PC-3 (cell line): ENCODE measurements at regions not wholly inside any gene's neighbourhood (a gene's known extent, or its start where the extent isn't known, plus 50 kb on each side); places are given as distances from the start of the nearest gene placed in this dataset.

Source experiments
- ATAC-seq: fragments of 200-7000 bp; cut with Tn5 transposase; 2 replicates; pipeline ENCODE4 v1.9.1; 2020; ENCODE audit warnings: mild to moderate bottlenecking, moderate library complexity
- BruUV-seq: library from RNA; stranded (reverse); fragments of 400-500 nt; replicated peaks from 2 replicates; lab custom pipeline; 2021; lab: Mats Ljungman, UMichigan
- CTCF ChIA-PET: fragments of 300-600 bp; sonication (Branson Sonifier 250); formaldehyde crosslinking; loops from one replicate; lab custom pipeline; 2022; ENCODE audit warnings: antibody characterized with exemption; lab: Charles Lee
- POLR2A ChIA-PET: fragments of 300-600 bp; sonication (Branson Sonifier 250); formaldehyde crosslinking; loops from one replicate; lab custom pipeline; 2022; ENCODE audit warnings: antibody characterized with exemption; ENCODE audit not compliant: unreplicated experiment; lab: Charles Lee
- DNase-seq: peaks from one replicate; pipeline ENCODE4 v3.0.0-alpha.2; 2015
- H2AFZ ChIP-seq: fragments of 300-600 bp; sonication (generic); 2 replicates; pipeline ENCODE4 v1.6.0; 2016; ENCODE audit warnings: antibody characterized with exemption, low read length
- H3F3A ChIP-seq: fragments of 300-600 bp; sonication (generic); one replicate; pipeline ENCODE4 v1.6.0; 2017; ENCODE audit warnings: antibody characterized with exemption, low read length, control low read depth, mild to moderate bottlenecking; ENCODE audit not compliant: unreplicated experiment
- H3K27ac ChIP-seq: fragments of 300-600 bp; sonication (generic); 2 replicates; pipeline ENCODE4 v1.5.1; 2016; ENCODE audit warnings: mild to moderate bottlenecking, low read length
- H3K27me3 ChIP-seq: fragments of 300-600 bp; sonication (generic); 2 replicates; pipeline ENCODE4 v1.6.1; 2016; ENCODE audit warnings: low read length, mixed read lengths
- H3K36me3 ChIP-seq: fragments of 300-600 bp; sonication (generic); 2 replicates; pipeline ENCODE4 v1.6.1; 2016; ENCODE audit warnings: low read depth, mixed run types, low read length, mixed read lengths
- H3K4me1 ChIP-seq: fragments of 300-600 bp; sonication (generic); 2 replicates; pipeline ENCODE4 v1.5.1; 2016; ENCODE audit warnings: low read length; ENCODE audit not compliant: insufficient read depth
- H3K4me2 ChIP-seq: fragments of 300-600 bp; sonication (generic); 2 replicates; pipeline ENCODE4 v1.6.0; 2016; ENCODE audit warnings: low read length
- H3K4me3 ChIP-seq: fragments of 300-600 bp; sonication (generic); 2 replicates; pipeline ENCODE4 v1.5.1; 2016; ENCODE audit warnings: mild to moderate bottlenecking, low read length, mixed read lengths
- H3K79me2 ChIP-seq: fragments of 300-600 bp; sonication (generic); 2 replicates; pipeline ENCODE4 v1.6.1; 2017; ENCODE audit warnings: low read length, mixed read lengths
- H3K9ac ChIP-seq: fragments of 300-600 bp; sonication (generic); 2 replicates; pipeline ENCODE4 v1.6.0; 2016; ENCODE audit warnings: mild to moderate bottlenecking, low read length
- H3K9me2 ChIP-seq: fragments of 300-600 bp; sonication (generic); replicated peaks from 2 replicates; pipeline ENCODE4 v1.6.1; 2016; ENCODE audit warnings: mixed run types, low read length, mixed read lengths
- H3K9me3 ChIP-seq: fragments of 300-600 bp; sonication (generic); 2 replicates; pipeline ENCODE4 v1.6.1; 2016; ENCODE audit warnings: low read length, mixed read lengths
- H4K20me1 ChIP-seq: fragments of 300-600 bp; sonication (generic); 2 replicates; pipeline ENCODE4 v1.6.1; 2016; ENCODE audit warnings: low read length, mixed read lengths
- EZH2 ChIP-seq: fragments of 300-600 bp; sonication (generic); IDR thresholded peaks from one replicate; pipeline ENCODE4 v1.6.1; 2017; ENCODE audit warnings: antibody characterized with exemption, mild to moderate bottlenecking, low read length; ENCODE audit not compliant: unreplicated experiment
- EZH2phosphoT487 ChIP-seq: fragments of 300-600 bp; sonication (generic); IDR thresholded peaks from 2 replicates; pipeline ENCODE4 v1.6.1; 2018; ENCODE audit warnings: mild to moderate bottlenecking, antibody characterized with exemption, low read length, borderline replicate concordance
- intact Hi-C: fragments of 100-400 bp; cut with micrococcal nuclease; formaldehyde crosslinking; loops from 2 replicates; pipeline ENCODE4 v1.9.0; 2023
- TF ChIP-seq, protein P1 (sequence below): fragments of 300-600 bp; sonication (generic); conservative IDR thresholded peaks from 2 replicates; pipeline ENCODE4 v1.5.1; 2017; ENCODE audit warnings: antibody characterized with exemption, low read depth, mild to moderate bottlenecking, low read length

DNA sequence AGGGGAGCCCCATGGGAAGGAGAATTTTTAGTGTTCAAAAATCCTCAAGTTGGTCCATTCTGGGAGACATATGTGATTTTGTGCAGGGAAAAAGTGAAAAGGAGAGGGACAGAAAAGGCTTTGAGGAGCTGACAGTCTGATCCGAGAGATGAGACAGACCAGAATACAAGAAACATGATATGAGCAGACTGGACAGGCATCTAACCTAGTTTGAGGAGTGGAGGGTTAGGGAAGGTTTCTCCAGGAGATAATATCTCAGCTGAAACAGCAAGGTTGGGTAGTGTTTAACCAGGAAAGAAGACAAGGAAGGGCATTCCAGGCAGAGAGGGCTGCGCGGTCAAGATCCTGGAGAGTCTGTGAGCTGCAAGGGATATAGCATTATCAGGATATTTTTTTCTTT, 101.4 kb upstream of the NCAM1 start:
- H3F3A ChIP-seq: no peaks in the 10 kb centered on the region
- ChIA-PET POLR2A (no interaction called here), CTCF (no interaction called here)
- H3K4me2 ChIP-seq: no peak overlapping the region
- no peaks in the 10 kb centered on the region for H3K36me3 ChIP-seq
- no peaks in the 10 kb centered on the region for H3K9me2 ChIP-seq
- BruUV-seq: no TSS peak
- peaks cover 16% of the 10 kb centered on the region for H3K9me3 ChIP-seq
- no peaks in the 10 kb centered on the region for H3K27me3 ChIP-seq
- H2AFZ ChIP-seq: no peak overlapping the region
- no peak overlapping the region for H3K9ac ChIP-seq
- DNase-seq (no peak), ATAC-seq (no peak)
- no peaks in the 10 kb centered on the region for H3K79me2 ChIP-seq
- no peaks in the 10 kb centered on the region for H3K4me1 ChIP-seq
- intact Hi-C loops: no loop called here
- no peak for TF ChIP-seq EZH2
- TF ChIP-seq, protein P1, sequence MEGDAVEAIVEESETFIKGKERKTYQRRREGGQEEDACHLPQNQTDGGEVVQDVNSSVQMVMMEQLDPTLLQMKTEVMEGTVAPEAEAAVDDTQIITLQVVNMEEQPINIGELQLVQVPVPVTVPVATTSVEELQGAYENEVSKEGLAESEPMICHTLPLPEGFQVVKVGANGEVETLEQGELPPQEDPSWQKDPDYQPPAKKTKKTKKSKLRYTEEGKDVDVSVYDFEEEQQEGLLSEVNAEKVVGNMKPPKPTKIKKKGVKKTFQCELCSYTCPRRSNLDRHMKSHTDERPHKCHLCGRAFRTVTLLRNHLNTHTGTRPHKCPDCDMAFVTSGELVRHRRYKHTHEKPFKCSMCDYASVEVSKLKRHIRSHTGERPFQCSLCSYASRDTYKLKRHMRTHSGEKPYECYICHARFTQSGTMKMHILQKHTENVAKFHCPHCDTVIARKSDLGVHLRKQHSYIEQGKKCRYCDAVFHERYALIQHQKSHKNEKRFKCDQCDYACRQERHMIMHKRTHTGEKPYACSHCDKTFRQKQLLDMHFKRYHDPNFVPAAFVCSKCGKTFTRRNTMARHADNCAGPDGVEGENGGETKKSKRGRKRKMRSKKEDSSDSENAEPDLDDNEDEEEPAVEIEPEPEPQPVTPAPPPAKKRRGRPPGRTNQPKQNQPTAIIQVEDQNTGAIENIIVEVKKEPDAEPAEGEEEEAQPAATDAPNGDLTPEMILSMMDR: no peak
- H4K20me1 ChIP-seq: no peaks in the 10 kb centered on the region
- no peak overlapping the region for H3K27ac ChIP-seq
- no peak overlapping the region for H3K4me3 ChIP-seq

DNA sequence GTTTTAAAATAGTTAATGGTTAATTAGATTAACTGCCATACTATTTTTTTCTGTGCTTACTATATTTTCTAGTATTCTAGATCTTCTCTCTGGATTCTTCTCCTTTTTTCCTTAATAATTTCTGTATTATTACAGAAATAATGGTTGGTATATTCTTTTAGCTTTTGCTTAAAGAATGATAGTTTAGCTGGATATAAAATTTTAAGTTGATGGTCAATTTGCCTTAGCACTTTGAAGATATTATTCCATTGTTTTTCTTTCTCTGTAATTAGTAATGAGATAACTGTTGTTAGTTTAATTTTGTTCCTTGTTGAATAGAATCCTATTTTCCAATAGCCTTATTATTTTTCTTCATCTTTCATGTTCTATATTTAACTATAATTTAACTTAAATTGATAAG, 99.9 kb upstream of the NCAM1 start:
- H3K4me1 ChIP-seq: no peaks in the 10 kb centered on the region
- CTCF ChIA-PET: no interaction called here
- no peak overlapping the region for H3K4me3 ChIP-seq
- DNase-seq: no peak
- H3K9me3 ChIP-seq: peaks cover 16% of the 10 kb centered on the region
- H3K9me2 ChIP-seq: no peaks in the 10 kb centered on the region
- ATAC-seq: no peak
- no peak overlapping the region for H3K4me2 ChIP-seq
- POLR2A ChIA-PET: no interaction called here
- no peaks in the 10 kb centered on the region for H3K27me3 ChIP-seq
- no TSS peak for BruUV-seq
- no peak overlapping the region for H3K9ac ChIP-seq
- intact Hi-C loops: no loop called here
- H3K27ac ChIP-seq: no peak overlapping the region
- no peaks in the 10 kb centered on the region for H4K20me1 ChIP-seq
- H2AFZ ChIP-seq: no peak overlapping the region
- H3K36me3 ChIP-seq: no peaks in the 10 kb centered on the region
- H3F3A ChIP-seq: no peaks in the 10 kb centered on the region
- H3K79me2 ChIP-seq: no peaks in the 10 kb centered on the region
- TF ChIP-seq, protein P1: no peak

DNA sequence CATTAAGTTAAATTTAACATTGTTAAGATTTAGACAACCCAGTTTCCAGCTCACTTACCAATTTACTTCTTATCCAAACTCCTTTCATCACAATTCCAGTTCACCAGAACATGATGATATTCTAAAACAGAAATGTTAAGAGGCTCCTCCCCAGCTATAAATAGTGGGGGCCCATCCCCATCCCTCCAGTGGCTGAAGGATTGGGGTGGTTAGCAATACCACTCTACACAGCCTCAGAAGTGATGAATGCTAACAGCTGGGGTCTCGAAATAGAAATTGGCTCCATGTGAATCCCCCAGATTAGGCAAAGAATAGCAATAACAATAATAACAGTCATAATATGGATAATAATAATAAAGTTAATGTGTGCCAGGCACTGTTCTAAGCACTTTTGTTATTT, 97.9 kb upstream of the NCAM1 start:
- no peaks in the 10 kb centered on the region for H3K79me2 ChIP-seq
- no peak overlapping the region for H3K4me2 ChIP-seq
- H3K9ac ChIP-seq: no peak overlapping the region
- no peaks in the 10 kb centered on the region for H3K4me1 ChIP-seq
- no peak overlapping the region for H3K4me3 ChIP-seq
- ATAC-seq: no peak
- no TSS peak for BruUV-seq
- ChIA-PET CTCF (no interaction called here), POLR2A (no interaction called here)
- H4K20me1 ChIP-seq: no peaks in the 10 kb centered on the region
- H3K27ac ChIP-seq: no peak overlapping the region
- H3K36me3 ChIP-seq: no peaks in the 10 kb centered on the region
- intact Hi-C loops: no loop called here
- no peaks in the 10 kb centered on the region for H3K27me3 ChIP-seq
- no peak overlapping the region for H2AFZ ChIP-seq
- TF ChIP-seq, protein P1: no peak
- no peak for TF ChIP-seq EZH2
- no peak for TF ChIP-seq EZH2phosphoT487
- DNase-seq: no peak
- H3K9me2 ChIP-seq: no peaks in the 10 kb centered on the region
- no peaks in the 10 kb centered on the region for H3F3A ChIP-seq
- H3K9me3 ChIP-seq: peaks cover 16% of the 10 kb centered on the region
